NOMO-1 (cell line): ENCODE measurements at regions not wholly inside any gene's neighbourhood (a gene's known extent, or its start where the extent isn't known, plus 50 kb on each side); places are given as distances from the start of the nearest gene placed in this dataset.
"Not testable (repeated sequence)": the region's sequence is repeated elsewhere in the genome, so short reads cannot be mapped to it uniquely, and the experiment has no call there.

ENCODE experiments used
- DNase-seq, 2 experiments: peaks; one replicate each; lab custom pipeline; 2025; ENCODE audit not compliant: unreplicated experiment in 2 of 2; lab: John Stamatoyannopoulos, UW

GRCh38 chr2:89199453-89200246 lies 508.2 kb downstream of the RPIA start:
- DNase-seq = not testable (repeated sequence)

GRCh38 chr2:89200247-89200527 lies 508.7 kb downstream of the RPIA start:
- DNase-seq = not testable (repeated sequence)

- not testable (repeated sequence) for DNase-seq
Measured at GRCh38 chr2:89202518-89202917, 511.0 kb downstream of the RPIA start.

- peak in 1 of 2 experiments; percentile 12 for DNase-seq
Measured at GRCh38 chr2:89205153-89205552, 513.7 kb downstream of the RPIA start.

GRCh38 chr2:89208144-89208932 lies 516.9 kb downstream of the RPIA start:
- DNase-seq = not testable (repeated sequence)

- peak in 1 of 2 experiments; percentile 15 for DNase-seq
Measured at GRCh38 chr2:89213151-89213550, 521.7 kb downstream of the RPIA start.

- not testable (repeated sequence) for DNase-seq
Measured at GRCh38 chr2:89213811-89214210, 522.3 kb downstream of the RPIA start.

- DNase-seq = not testable (repeated sequence)
Measured at GRCh38 chr2:89221474-89221873, 530.0 kb downstream of the RPIA start.

GRCh38 chr2:89222063-89222732 lies 530.7 kb downstream of the RPIA start:
- not testable (repeated sequence) for DNase-seq

GRCh38 chr2:89224803-89225202 lies 533.3 kb downstream of the RPIA start:
- not testable (repeated sequence) for DNase-seq

- not testable (repeated sequence) for DNase-seq
Measured at GRCh38 chr2:89229979-89230378, 538.5 kb downstream of the RPIA start.

- not testable (repeated sequence) for DNase-seq
Measured at GRCh38 chr2:89231241-89231640, 539.8 kb downstream of the RPIA start.

GRCh38 chr2:89233931-89234330 lies 542.5 kb downstream of the RPIA start:
- DNase-seq = not testable (repeated sequence)

GRCh38 chr2:89234818-89235466 lies 543.5 kb downstream of the RPIA start:
- not testable (repeated sequence) for DNase-seq

GRCh38 chr2:89236832-89237450 lies 545.5 kb downstream of the RPIA start:
- DNase-seq = not testable (repeated sequence)

GRCh38 chr2:89237783-89238182 lies 546.3 kb downstream of the RPIA start:
- DNase-seq = not testable (repeated sequence)

- DNase-seq = not testable (repeated sequence)
Measured at GRCh38 chr2:89243114-89243700, 551.7 kb downstream of the RPIA start.

GRCh38 chr2:89244407-89244806 lies 552.9 kb downstream of the RPIA start:
- not testable (repeated sequence) for DNase-seq

- DNase-seq = not testable (repeated sequence)
Measured at GRCh38 chr2:89245478-89245877, 554.0 kb downstream of the RPIA start.

GRCh38 chr2:89246027-89246426 lies 554.6 kb downstream of the RPIA start:
- DNase-seq = not testable (repeated sequence)
